Upper lobe of left lung (tissue), 4 donors: ENCODE measurements at regions not wholly inside any gene's neighbourhood (a gene's known extent, or its start where the extent isn't known, plus 50 kb on each side); places are given as distances from the start of the nearest gene placed in this dataset.

ENCODE experiments used
- CTCF ChIP-seq, 6 experiments: fragments of 450-650 bp in 4 of 6; fragments of 200-600 bp in 2 of 6; sonication (generic) in 2 of 6; IDR thresholded peaks; one replicate each; pipeline ENCODE4 v1.5.1; 2016 to 2019; ENCODE audit warnings: antibody characterized with exemption in 6 of 6
- EP300 ChIP-seq, 4 donors: sonication (generic); formaldehyde crosslinking; IDR thresholded peaks; one replicate each; pipeline ENCODE4 v1.5.1; 2017; ENCODE audit warnings: antibody characterized with exemption in 4 of 4, control low read depth in 2 of 4
- POLR2A ChIP-seq, 4 donors: fragments of 450-650 bp; IDR thresholded peaks; one replicate each; pipeline ENCODE4 v1.5.1; 2016 to 2017; ENCODE audit warnings: antibody characterized with exemption in 4 of 4, mild to moderate bottlenecking in 2 of 4
- POLR2AphosphoS5 ChIP-seq, 2 donors: sonication (generic); formaldehyde crosslinking; IDR thresholded peaks; one replicate each; pipeline ENCODE4 v1.5.1; 2017; ENCODE audit warnings: antibody characterized with exemption in 2 of 2

- TF ChIP-seq CTCF (IDR thresholded peaks at IDR 0.05) (no peak), POLR2A (IDR thresholded peaks at IDR 0.05) (no peak), POLR2AphosphoS5 (IDR thresholded peaks at IDR 0.05) (no peak), EP300 (IDR thresholded peaks at IDR 0.05) (no peak)
Observed at GRCh38 chr22:48647606-48648515, 1179.8 kb downstream of the BRD1 start.
